Peyer's patch (tissue), 4 donors: ENCODE measurements at regions not wholly inside any gene's neighbourhood (a gene's known extent, or its start where the extent isn't known, plus 50 kb on each side); places are given as distances from the start of the nearest gene placed in this dataset.

Experiments
- CTCF ChIP-seq, 6 experiments: fragments of 450-650 bp in 4 of 6; fragments of 200-600 bp in 2 of 6; sonication (generic) in 1 of 6; IDR thresholded peaks; one replicate each; pipeline ENCODE4 v1.5.1; 2017 to 2019; ENCODE audit warnings: antibody characterized with exemption in 6 of 6, mild to moderate bottlenecking in 3 of 6, moderate library complexity in 1 of 6
- POLR2A ChIP-seq, 2 donors: fragments of 450-650 bp; IDR thresholded peaks; one replicate each; pipeline ENCODE4 v1.5.1; 2017; ENCODE audit warnings: antibody characterized with exemption in 2 of 2, mild to moderate bottlenecking in 2 of 2, moderate library complexity in 2 of 2

DNA sequence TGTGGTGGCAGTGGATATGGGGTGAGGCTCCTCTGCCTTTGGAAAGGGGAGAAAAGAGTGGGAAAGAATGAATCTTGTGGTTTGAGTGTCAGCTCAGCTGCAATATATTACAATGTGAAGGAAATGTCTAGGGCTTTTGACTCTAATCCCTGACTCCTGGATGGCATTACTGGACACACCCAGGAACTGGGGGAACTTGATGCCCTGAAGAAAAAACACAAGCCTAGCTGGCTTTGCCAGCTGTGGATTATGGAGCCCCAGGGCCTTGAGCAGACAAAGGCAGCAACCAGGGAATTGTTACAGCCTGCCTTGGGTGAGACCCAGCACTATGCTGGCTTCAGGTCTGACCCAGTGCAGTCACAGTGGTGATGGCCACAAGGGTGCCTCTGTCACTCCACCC, 57.1 kb upstream of the CYSLTR1 start:
- TF ChIP-seq CTCF (IDR thresholded peaks at IDR 0.05) (no peak), POLR2A (IDR thresholded peaks at IDR 0.05) (no peak)
